Skeletal muscle satellite cell (primary cell): ENCODE measurements at regions not wholly inside any gene's neighbourhood (a gene's known extent, or its start where the extent isn't known, plus 50 kb on each side); places are given as distances from the start of the nearest gene placed in this dataset.

Experiments used
- H3K27me3 ChIP-seq: 2 replicates; pipeline ENCODE4 v1.7.0; 2013; ENCODE audit warnings: low read length; ENCODE audit not compliant: control insufficient read depth, insufficient read depth
- H3K36me3 ChIP-seq: 2 replicates; pipeline ENCODE4 v1.7.0; 2013; ENCODE audit warnings: mild to moderate bottlenecking, control low read depth, low read length; ENCODE audit not compliant: insufficient read depth
- H3K4me1 ChIP-seq: 2 replicates; pipeline ENCODE4 v1.7.0; 2013; ENCODE audit warnings: low read length; ENCODE audit not compliant: control insufficient read depth, insufficient read depth
- H3K4me2 ChIP-seq: 2 replicates; pipeline ENCODE4 v1.7.0; 2013; ENCODE audit warnings: mild to moderate bottlenecking, low read length
- H3K4me3 ChIP-seq: 2 replicates; pipeline ENCODE4 v1.7.0; 2013; ENCODE audit warnings: low read length
- H3K9ac ChIP-seq: 2 replicates; pipeline ENCODE4 v1.7.0; 2013; ENCODE audit warnings: mild to moderate bottlenecking, low read depth, low read length, moderate library complexity
- H3K9me3 ChIP-seq: replicated peaks from 2 replicates; pipeline ENCODE4 v1.7.0; 2013; ENCODE audit warnings: mild to moderate bottlenecking, control low read depth, low read length

DNA sequence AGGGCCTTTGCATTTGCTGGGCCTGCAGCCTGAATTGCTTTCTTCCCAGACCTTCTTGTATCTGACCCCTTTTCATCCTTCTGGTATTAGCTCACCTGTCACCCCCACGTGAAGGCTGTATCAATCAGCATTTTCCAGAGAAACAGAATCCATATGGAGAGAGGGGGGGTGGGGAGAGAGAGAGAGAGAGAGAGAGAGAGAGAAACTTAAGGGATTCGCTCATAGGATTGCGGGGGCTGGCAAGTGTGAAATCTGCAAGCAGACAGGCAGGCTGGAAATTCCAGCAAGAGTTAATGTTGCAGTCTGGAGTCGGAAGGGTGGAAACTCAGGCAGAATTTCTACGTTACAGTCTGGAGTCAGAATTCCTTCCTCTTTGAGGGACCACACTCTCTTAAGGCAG, 410.7 kb upstream of the SULF2 start:
- no peak overlapping the region for H3K4me2 ChIP-seq
- H3K9ac ChIP-seq = no peak overlapping the region
- no peak overlapping the region for H3K4me3 ChIP-seq
- H3K4me1 ChIP-seq = no peaks in the 10 kb centered on the region
- H3K27me3 ChIP-seq = no peaks in the 10 kb centered on the region
- peaks cover 4% of the 10 kb centered on the region for H3K9me3 ChIP-seq
- no peaks in the 10 kb centered on the region for H3K36me3 ChIP-seq

DNA sequence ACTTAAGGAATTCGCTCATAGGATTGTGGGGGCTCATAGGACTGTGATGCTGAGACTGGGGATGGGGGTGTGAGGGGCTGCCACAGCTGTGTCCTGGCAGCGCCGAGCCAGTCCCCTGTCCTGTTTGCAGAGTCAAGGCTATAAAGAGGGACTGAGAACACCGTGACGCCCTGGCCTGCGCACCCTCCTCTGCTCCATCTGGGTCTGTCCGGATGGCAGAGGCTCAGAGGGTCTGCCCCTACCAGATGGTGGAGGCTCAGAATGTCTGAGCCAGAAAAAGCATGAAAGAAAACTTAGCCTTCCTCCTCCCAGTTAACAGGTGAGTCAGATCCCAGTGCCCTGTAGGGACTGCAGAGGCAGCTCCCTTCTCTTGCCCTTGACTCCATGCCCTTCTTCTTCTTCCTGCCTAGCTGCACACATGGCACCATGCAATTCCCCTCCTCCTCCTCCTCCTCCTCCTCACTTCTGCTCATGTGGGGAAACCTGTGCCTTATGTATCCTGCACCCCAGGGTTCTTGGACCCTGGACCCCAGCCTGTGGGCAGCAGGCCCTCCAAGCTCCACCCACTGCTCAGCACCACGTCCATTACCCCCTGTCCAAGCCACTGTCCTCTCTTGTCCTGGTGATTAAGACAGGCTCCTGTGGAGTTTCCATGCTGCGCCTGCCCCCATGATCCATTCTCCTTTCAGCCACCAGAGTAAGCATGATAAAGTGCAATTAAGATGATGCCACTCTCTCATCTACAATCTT, 410.0 kb upstream of the SULF2 start:
- no peak overlapping the region for H3K4me2 ChIP-seq
- H3K9ac ChIP-seq = no peak overlapping the region
- H3K36me3 ChIP-seq = no peaks in the 10 kb centered on the region
- H3K4me1 ChIP-seq = no peaks in the 10 kb centered on the region
- no peak overlapping the region for H3K4me3 ChIP-seq
- H3K27me3 ChIP-seq = no peaks in the 10 kb centered on the region
- H3K9me3 ChIP-seq = peaks cover 4% of the 10 kb centered on the region

- no peaks in the 10 kb centered on the region for H3K4me1 ChIP-seq
- no peak overlapping the region for H3K4me3 ChIP-seq
- peaks cover 4% of the 10 kb centered on the region for H3K9me3 ChIP-seq
- no peaks in the 10 kb centered on the region for H3K27me3 ChIP-seq
- no peak overlapping the region for H3K4me2 ChIP-seq
- H3K9ac ChIP-seq = no peak overlapping the region
- no peaks in the 10 kb centered on the region for H3K36me3 ChIP-seq
Measured at GRCh38 chr20:48194583-48194982, 409.3 kb upstream of the SULF2 start.

- no peak overlapping the region for H3K4me2 ChIP-seq
- no peaks in the 10 kb centered on the region for H3K36me3 ChIP-seq
- H3K9ac ChIP-seq = no peak overlapping the region
- no peaks in the 10 kb centered on the region for H3K4me1 ChIP-seq
- no peaks in the 10 kb centered on the region for H3K27me3 ChIP-seq
- H3K4me3 ChIP-seq = no peak overlapping the region
- H3K9me3 ChIP-seq = peaks cover 4% of the 10 kb centered on the region
Measured at GRCh38 chr20:48193627-48194425, 408.5 kb upstream of the SULF2 start.

DNA sequence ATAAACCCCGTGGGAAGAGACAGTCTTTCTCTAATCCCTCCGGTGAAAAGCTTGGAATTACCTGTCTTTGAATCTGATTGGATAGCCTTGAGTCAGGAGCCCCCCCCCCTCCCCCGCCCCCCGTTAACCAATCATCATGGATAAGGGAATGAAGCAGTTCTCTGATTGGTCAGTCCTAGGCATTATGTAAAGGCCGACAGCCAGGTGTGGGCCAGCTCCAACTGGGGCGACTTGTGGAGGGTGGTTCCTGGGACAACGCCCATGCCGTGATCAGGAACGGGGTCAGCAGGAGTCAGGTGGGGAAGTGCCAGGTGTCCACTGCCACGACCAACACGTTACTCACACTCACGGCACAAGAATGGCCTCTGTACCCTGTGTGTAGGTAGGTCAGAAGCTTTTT, 406.8 kb upstream of the SULF2 start:
- no peak overlapping the region for H3K9ac ChIP-seq
- H3K27me3 ChIP-seq = no peaks in the 10 kb centered on the region
- no peak overlapping the region for H3K4me3 ChIP-seq
- no peak overlapping the region for H3K4me2 ChIP-seq
- H3K36me3 ChIP-seq = no peaks in the 10 kb centered on the region
- H3K9me3 ChIP-seq = peaks cover 4% of the 10 kb centered on the region
- no peaks in the 10 kb centered on the region for H3K4me1 ChIP-seq

GRCh38 chr20:48191200-48191599, 405.9 kb upstream of the SULF2 start:
- peaks cover 4% of the 10 kb centered on the region for H3K9me3 ChIP-seq
- no peak overlapping the region for H3K4me2 ChIP-seq
- no peaks in the 10 kb centered on the region for H3K36me3 ChIP-seq
- H3K27me3 ChIP-seq = no peaks in the 10 kb centered on the region
- no peaks in the 10 kb centered on the region for H3K4me1 ChIP-seq
- H3K4me3 ChIP-seq = no peak overlapping the region
- H3K9ac ChIP-seq = no peak overlapping the region

GRCh38 chr20:48190757-48191156, 405.5 kb upstream of the SULF2 start:
- Histone ChIP-seq H3K9me3 (peaks cover 4% of the 10 kb centered on the region), H3K36me3 (no peaks in the 10 kb centered on the region), H3K4me2 (no peak overlapping the region), H3K9ac (no peak overlapping the region), H3K4me3 (no peak overlapping the region), H3K4me1 (no peaks in the 10 kb centered on the region), H3K27me3 (no peaks in the 10 kb centered on the region)

DNA sequence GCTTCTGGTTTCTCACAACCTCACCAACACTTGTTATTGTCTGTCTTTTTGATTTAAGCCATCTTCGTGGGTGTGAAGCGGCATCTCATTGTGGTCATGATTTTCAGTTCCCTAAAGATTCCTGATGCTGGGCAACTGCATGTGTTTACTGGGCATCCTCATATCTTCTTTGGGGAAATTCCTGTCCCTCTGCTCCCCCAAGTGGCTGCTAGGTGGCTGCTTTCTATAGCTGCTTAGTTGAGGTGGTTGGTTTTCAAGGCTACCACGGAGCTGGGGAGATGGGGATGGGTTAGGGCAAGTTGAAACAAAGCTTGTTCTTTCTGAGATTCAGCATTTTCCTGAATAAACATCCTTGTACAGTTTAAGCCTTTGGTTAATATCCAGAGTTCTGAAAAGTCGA, 403.9 kb upstream of the SULF2 start:
- no peaks in the 10 kb centered on the region for H3K36me3 ChIP-seq
- H3K9ac ChIP-seq = no peak overlapping the region
- H3K4me2 ChIP-seq = no peak overlapping the region

DNA sequence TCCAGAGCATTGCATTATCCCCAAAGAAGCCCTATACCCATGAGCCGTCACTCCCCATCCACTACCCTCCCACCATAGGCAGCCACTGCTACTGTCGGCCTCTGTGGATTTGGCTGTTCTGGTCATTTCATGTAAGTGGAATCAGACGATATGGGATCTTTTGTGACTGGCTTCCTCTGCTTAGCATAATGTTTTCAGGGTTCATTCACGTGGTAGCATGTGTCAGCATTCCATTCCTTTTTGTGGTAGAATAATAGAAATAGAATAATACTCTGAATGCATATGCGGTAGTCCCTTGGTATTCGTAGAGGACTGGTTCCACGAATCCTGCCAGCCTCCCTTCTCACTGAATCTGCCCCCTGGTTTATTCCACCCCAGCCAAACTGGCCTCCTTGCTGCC, 402.6 kb upstream of the SULF2 start:
- Histone ChIP-seq H3K9ac (no peak overlapping the region), H3K4me2 (no peak overlapping the region), H3K4me3 (no peak overlapping the region), H3K36me3 (no peaks in the 10 kb centered on the region), H3K27me3 (no peaks in the 10 kb centered on the region), H3K4me1 (no peaks in the 10 kb centered on the region), H3K9me3 (no peaks in the 10 kb centered on the region)

More for the DNA sequence above, 403.9 kb upstream of the SULF2 start:
- no peaks in the 10 kb centered on the region for H3K4me1 ChIP-seq
- H3K27me3 ChIP-seq = no peaks in the 10 kb centered on the region
- H3K4me3 ChIP-seq = no peak overlapping the region
- no peaks in the 10 kb centered on the region for H3K9me3 ChIP-seq

DNA sequence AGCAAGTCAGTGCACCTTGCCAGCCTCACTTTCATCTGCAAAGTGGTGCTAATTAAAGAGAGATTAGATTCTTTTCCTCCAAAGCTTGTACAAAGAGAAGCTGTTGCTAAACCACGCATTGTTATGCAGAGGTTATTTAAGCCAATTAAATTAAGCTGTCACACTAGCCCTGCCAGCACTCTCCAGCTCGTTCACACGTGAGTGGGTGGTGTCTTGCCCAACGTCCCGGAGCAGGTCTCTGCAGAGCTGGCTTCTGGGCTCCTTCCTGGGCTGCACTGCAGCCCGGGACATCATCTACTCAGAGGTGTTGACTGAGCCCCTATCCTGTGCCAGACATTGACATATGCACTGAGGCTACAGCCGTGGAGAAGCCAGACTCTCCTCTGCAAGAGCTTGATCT, 401.6 kb upstream of the SULF2 start:
- H3K4me3 ChIP-seq = no peak overlapping the region
- H3K27me3 ChIP-seq = no peaks in the 10 kb centered on the region
- no peaks in the 10 kb centered on the region for H3K36me3 ChIP-seq
- no peak overlapping the region for H3K4me2 ChIP-seq
- H3K9ac ChIP-seq = no peak overlapping the region
- H3K9me3 ChIP-seq = no peaks in the 10 kb centered on the region
- no peaks in the 10 kb centered on the region for H3K4me1 ChIP-seq

- H3K9me3 ChIP-seq = no peaks in the 10 kb centered on the region
Measured at GRCh38 chr20:48186447-48186846, 401.2 kb upstream of the SULF2 start.

DNA sequence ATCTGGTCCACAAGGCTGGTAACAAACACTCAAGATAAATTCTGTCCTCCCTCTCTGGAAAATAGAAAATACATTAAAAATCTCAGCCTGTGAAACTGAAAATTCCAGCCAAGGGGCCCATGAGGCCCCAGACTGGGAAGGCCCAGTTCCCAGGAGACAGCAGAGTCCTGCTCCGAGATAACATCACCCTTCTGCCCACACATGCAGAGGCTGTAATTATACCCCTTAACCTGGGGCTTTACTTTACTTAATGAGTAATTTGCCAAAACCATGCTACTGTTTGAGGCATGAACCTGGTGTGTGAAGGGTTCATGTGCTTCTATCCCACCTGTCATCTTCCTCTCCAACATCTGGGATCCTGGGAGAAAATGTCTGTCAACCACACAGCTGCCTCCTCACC, 398.9 kb upstream of the SULF2 start:
- Histone ChIP-seq H3K4me3 (no peak overlapping the region), H3K36me3 (no peaks in the 10 kb centered on the region), H3K9ac (no peak overlapping the region), H3K4me2 (no peak overlapping the region), H3K27me3 (no peaks in the 10 kb centered on the region), H3K4me1 (no peaks in the 10 kb centered on the region), H3K9me3 (no peaks in the 10 kb centered on the region)

More at GRCh38 chr20:48186447-48186846, 401.2 kb upstream of the SULF2 start:
- Histone ChIP-seq H3K36me3 (no peaks in the 10 kb centered on the region), H3K9ac (no peak overlapping the region), H3K4me1 (no peaks in the 10 kb centered on the region), H3K4me3 (no peak overlapping the region), H3K4me2 (no peak overlapping the region), H3K27me3 (no peaks in the 10 kb centered on the region)
